ENCODE measurements at regions not wholly inside any gene's neighbourhood (a gene's known extent, or its start where the extent isn't known, plus 50 kb on each side); places are given as distances from the start of the nearest gene placed in this dataset.

GRCh38 chr1:193355626-193356025 is 169.2 kb upstream of the B3GALT2 start:
- TF ChIP-seq GATA3 (IDR thresholded peaks at IDR 0.05; ENCODE audit: borderline replicate concordance) (no peak), CTCF (IDR thresholded peaks at IDR 0.05) (no peak), HOXA7 (CRISPR knock-in tag; IDR thresholded peaks at IDR 0.05) (no peak), KDM1A (IDR thresholded peaks at IDR 0.05; ENCODE audit: low read depth) (no peak), USF2 (IDR thresholded peaks at IDR 0.05) (no peak), EP300 (IDR thresholded peaks at IDR 0.05) (no peak), NR3C1 (IDR thresholded peaks at IDR 0.05) (no peak), MAX (IDR thresholded peaks at IDR 0.05) (no peak), JUN (IDR thresholded peaks at IDR 0.05) (no peak), PBX3 (IDR thresholded peaks at IDR 0.05) (no peak), RFX5 (IDR thresholded peaks at IDR 0.05) (no peak), POLR2A (IDR thresholded peaks at IDR 0.05; ENCODE audit: low read length) (no peak)

Measured in A549 (cell line).